Type B pancreatic cell (in vitro differentiated cells): ENCODE measurements at regions not wholly inside any gene's neighbourhood (a gene's known extent, or its start where the extent isn't known, plus 50 kb on each side); places are given as distances from the start of the nearest gene placed in this dataset.

Experiments
- DNase-seq: peaks from one replicate; pipeline ENCODE4 v3.0.0; 2021; ENCODE audit warnings: mixed read lengths; ENCODE audit not compliant: unreplicated experiment; ENCODE audit errors: extremely low spot score
- H3K27ac Mint-ChIP-seq: 2 replicates; pipeline ENCODE4 v1.8.0; 2021; ENCODE audit warnings: mild to moderate bottlenecking, mixed read lengths
- H3K27me3 Mint-ChIP-seq: 2 replicates; pipeline ENCODE4 v1.8.0; 2021; ENCODE audit warnings: mixed read lengths
- H3K36me3 Mint-ChIP-seq: 2 replicates; pipeline ENCODE4 v1.8.0; 2021; ENCODE audit warnings: mixed read lengths
- H3K4me1 Mint-ChIP-seq: one replicate; pipeline ENCODE4 v1.8.0; 2021; ENCODE audit warnings: mixed read lengths; ENCODE audit not compliant: unreplicated experiment
- H3K4me3 Mint-ChIP-seq: 2 replicates; pipeline ENCODE4 v1.8.0; 2021; ENCODE audit warnings: mild to moderate bottlenecking, mixed read lengths
- H3K9me3 Mint-ChIP-seq: 2 replicates; pipeline ENCODE4 v1.8.0; 2021; ENCODE audit warnings: mixed read lengths
- CTCF ChIP-seq: fragments of 200-600 bp; sonication (generic); conservative IDR thresholded peaks from 2 replicates; pipeline ENCODE4 v1.5.0; 2021; ENCODE audit warnings: antibody characterized with exemption, mild to moderate bottlenecking

- H3K4me3 Mint-ChIP-seq, result no peak overlapping the region
Observed at GRCh38 chr11:29025001-29025400, 916.8 kb downstream of the METTL15 start.

GRCh38 chr11:29024386-29024785, 916.2 kb downstream of the METTL15 start:
- Mint-ChIP-seq H3K27ac (no peak overlapping the region), H3K9me3 (peaks cover 10% of the 10 kb centered on the region), H3K4me3 (no peak overlapping the region), H3K27me3 (no peaks in the 10 kb centered on the region), H3K36me3 (no peaks in the 10 kb centered on the region), H3K4me1 (no peaks in the 10 kb centered on the region)
- no peak for TF ChIP-seq CTCF
- DNase-seq, result no peak

More at GRCh38 chr11:29025001-29025400, 916.8 kb downstream of the METTL15 start:
- DNase-seq, result no peak
- H3K36me3 Mint-ChIP-seq, result no peaks in the 10 kb centered on the region
- H3K4me1 Mint-ChIP-seq, result no peaks in the 10 kb centered on the region
- H3K27ac Mint-ChIP-seq, result peak overlapping the region; percentile 32
- H3K27me3 Mint-ChIP-seq, result no peaks in the 10 kb centered on the region
- TF ChIP-seq CTCF, result no peak
- peaks cover 10% of the 10 kb centered on the region for H3K9me3 Mint-ChIP-seq

GRCh38 chr11:29023761-29024160, 915.6 kb downstream of the METTL15 start:
- TF ChIP-seq CTCF, result no peak
- no peak for DNase-seq
- H3K4me1 Mint-ChIP-seq, result no peaks in the 10 kb centered on the region

GRCh38 chr11:29022676-29023075, 914.5 kb downstream of the METTL15 start:
- Mint-ChIP-seq H3K4me1 (no peaks in the 10 kb centered on the region), H3K27ac (no peak overlapping the region), H3K27me3 (no peaks in the 10 kb centered on the region), H3K9me3 (no peaks in the 10 kb centered on the region), H3K36me3 (no peaks in the 10 kb centered on the region), H3K4me3 (no peak overlapping the region)
- DNase-seq, result no peak
- TF ChIP-seq CTCF, result no peak

More at GRCh38 chr11:29023761-29024160, 915.6 kb downstream of the METTL15 start:
- Mint-ChIP-seq H3K27ac (no peak overlapping the region), H3K27me3 (no peaks in the 10 kb centered on the region), H3K36me3 (no peaks in the 10 kb centered on the region), H3K9me3 (peaks cover 5% of the 10 kb centered on the region), H3K4me3 (no peak overlapping the region)

GRCh38 chr11:29019960-29020683, 911.9 kb downstream of the METTL15 start:
- peak; percentile 71 for TF ChIP-seq CTCF
- Mint-ChIP-seq H3K4me3 (no peak overlapping the region), H3K4me1 (no peaks in the 10 kb centered on the region), H3K9me3 (no peaks in the 10 kb centered on the region), H3K36me3 (no peaks in the 10 kb centered on the region), H3K27me3 (no peaks in the 10 kb centered on the region), H3K27ac (no peak overlapping the region)
- DNase-seq, result no peak

- Mint-ChIP-seq H3K27me3 (no peaks in the 10 kb centered on the region), H3K9me3 (no peaks in the 10 kb centered on the region), H3K4me1 (no peaks in the 10 kb centered on the region), H3K36me3 (no peaks in the 10 kb centered on the region), H3K4me3 (no peak overlapping the region), H3K27ac (no peak overlapping the region)
- no peak for TF ChIP-seq CTCF
- DNase-seq, result no peak
Observed at GRCh38 chr11:29018631-29019030, 910.4 kb downstream of the METTL15 start.
